Cardiac fibroblast (primary cell): ENCODE measurements at regions not wholly inside any gene's neighbourhood (a gene's known extent, or its start where the extent isn't known, plus 50 kb on each side); places are given as distances from the start of the nearest gene placed in this dataset.
"Not testable (repeated sequence)": the region's sequence is repeated elsewhere in the genome, so short reads cannot be mapped to it uniquely, and the experiment has no call there.

Experiments
- DNase-seq, 2 donors: peaks; one replicate each; pipeline versions ENCODE4 v3.0.0 to v3.0.0-alpha.2; 2010; ENCODE audit warnings: low read depth in 2 of 2
- H3K4me3 ChIP-seq, 2 donors: replicated peaks in 1 of 2; 1 replicate in 1 of 2; 2 replicates in 1 of 2; pipeline ENCODE4 v1.5.1; 2011; ENCODE audit warnings: low read depth in 2 of 2, low read length in 2 of 2, mild to moderate bottlenecking in 2 of 2, moderate library complexity in 1 of 2
- TF ChIP-seq, protein P1 (sequence below): IDR thresholded peaks from one replicate; pipeline ENCODE4 v1.5.1; 2011; ENCODE audit warnings: low read depth, mild to moderate bottlenecking, low read length, inconsistent platforms

DNA sequence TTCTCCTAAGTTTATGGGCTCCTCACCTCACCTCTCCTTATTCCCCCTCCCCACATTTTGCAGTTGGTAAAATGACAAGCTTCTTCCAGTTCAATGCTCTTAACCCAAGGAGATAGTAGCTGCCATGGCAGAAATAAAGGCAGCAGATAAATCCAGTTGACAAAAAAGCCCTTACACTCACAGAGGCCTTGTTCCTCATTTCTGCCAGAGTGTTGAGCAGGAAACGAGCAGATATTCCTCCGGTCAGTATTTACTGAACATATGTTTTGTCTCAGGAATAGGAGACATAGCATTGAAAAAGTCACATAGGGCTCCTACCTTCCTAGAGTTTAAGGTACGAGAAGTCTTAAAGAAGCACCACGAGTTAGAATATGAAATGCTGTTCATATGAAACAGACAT lies 493.7 kb upstream of the TNP1 start:
- no peak for DNase-seq
- H3K4me3 ChIP-seq, result no peak overlapping the region
- TF ChIP-seq, protein P1, sequence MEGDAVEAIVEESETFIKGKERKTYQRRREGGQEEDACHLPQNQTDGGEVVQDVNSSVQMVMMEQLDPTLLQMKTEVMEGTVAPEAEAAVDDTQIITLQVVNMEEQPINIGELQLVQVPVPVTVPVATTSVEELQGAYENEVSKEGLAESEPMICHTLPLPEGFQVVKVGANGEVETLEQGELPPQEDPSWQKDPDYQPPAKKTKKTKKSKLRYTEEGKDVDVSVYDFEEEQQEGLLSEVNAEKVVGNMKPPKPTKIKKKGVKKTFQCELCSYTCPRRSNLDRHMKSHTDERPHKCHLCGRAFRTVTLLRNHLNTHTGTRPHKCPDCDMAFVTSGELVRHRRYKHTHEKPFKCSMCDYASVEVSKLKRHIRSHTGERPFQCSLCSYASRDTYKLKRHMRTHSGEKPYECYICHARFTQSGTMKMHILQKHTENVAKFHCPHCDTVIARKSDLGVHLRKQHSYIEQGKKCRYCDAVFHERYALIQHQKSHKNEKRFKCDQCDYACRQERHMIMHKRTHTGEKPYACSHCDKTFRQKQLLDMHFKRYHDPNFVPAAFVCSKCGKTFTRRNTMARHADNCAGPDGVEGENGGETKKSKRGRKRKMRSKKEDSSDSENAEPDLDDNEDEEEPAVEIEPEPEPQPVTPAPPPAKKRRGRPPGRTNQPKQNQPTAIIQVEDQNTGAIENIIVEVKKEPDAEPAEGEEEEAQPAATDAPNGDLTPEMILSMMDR, result no peak

DNA sequence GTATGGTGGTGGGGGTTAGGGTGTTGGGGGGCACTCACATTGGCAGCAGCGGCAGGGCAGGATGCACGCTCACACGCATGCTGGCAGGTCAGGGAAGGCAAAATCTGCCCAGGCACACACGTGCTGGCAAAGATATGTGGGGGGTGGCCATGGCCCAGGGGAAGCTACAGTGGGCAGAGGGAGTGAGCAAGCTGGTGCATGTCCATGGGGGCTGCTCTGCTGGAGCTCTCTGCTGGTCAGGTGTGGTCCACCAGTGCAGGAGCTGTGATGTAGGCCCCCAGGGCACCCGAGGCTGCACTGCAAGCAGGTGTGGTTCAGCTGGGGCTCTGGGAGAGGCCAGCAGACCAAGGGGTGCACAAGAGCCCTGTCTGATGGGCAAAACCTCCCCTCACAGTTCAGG lies 491.5 kb upstream of the TNP1 start:
- TF ChIP-seq, protein P1, result no peak
- H3K4me3 ChIP-seq, result no peak overlapping the region
- DNase-seq, result no peak

DNA sequence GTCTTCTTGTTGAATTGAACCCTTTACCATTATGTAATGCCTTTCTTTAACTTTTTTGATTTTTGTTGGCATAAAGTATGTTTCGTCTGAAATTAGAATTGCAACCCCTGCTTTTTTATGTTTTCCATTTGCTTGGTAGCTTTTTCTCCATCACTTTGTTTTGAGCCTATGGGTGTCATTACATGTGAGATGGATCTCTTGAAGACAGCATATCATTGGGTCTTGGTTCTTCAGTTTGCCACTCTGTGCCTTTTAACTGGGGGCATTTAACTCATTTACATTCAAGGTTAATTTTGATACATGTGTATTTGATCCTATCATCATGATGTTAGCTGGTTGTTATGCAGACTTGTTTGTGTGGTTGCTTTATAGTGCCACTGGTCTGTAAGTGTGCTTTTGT lies 489.4 kb upstream of the TNP1 start:
- TF ChIP-seq, protein P1, result no peak
- H3K4me3 ChIP-seq, result no peak overlapping the region
- DNase-seq, result no peak

DNA sequence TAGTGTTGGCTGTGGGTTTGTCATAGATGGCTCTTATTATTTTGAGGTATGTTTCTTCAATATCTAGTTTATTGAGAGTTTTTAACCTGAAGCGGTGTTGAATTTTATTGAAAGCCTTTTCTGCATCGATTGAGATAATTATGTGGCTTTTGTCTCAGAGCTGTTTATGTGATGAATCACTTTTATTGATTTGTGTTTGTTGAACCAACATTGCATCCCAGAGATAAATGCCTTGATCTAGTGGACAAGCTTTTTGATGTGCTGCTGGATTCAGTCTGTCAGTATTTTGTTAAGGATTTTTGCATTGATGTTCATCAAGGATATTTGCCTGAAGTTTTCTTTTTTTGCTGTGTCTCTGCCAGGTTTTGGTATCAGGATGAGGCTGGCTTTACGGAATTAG lies 487.8 kb upstream of the TNP1 start:
- DNase-seq, H3K4me3 ChIP-seq: not testable (repeated sequence)

DNA sequence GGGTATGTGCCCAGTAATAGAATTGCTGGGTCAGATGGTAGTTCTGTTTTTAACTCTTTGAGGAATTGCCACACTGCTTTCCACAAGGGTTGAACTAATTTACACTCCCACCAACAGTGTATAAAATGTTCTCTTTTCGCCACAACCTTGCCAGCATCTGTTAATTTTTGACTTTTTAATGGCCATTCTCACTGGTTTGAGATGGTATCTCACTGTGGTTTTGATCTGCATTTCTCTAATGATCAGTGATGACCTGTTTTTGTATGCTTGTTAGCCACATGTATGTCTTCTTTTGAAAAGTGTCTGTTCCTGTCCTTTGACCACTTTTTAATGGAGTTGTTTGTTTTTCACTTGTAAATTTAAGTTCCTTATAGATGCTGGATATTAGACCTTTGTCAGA lies 486.2 kb upstream of the TNP1 start:
- not testable (repeated sequence) for H3K4me3 ChIP-seq, DNase-seq

DNA sequence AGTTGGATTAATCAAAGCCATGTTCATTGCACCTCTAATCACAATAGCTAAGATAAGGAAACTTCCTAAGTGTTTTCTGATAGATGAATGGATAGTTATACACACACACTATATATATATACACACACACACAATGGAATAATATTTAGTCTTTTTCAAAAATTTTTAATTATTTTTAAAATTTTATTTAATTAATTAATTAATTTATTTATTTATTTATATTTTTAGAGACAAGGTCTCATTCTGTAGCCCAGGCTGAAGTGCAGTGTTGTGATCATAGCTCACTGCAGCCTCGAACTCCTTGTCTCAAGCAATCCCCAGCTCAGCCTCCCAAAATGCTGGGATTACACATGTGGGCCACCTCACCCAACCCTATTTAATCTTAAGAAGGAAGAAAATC lies 481.0 kb upstream of the TNP1 start:
- no peak for DNase-seq
- TF ChIP-seq, protein P1, result no peak
- H3K4me3 ChIP-seq, result no peak overlapping the region

DNA sequence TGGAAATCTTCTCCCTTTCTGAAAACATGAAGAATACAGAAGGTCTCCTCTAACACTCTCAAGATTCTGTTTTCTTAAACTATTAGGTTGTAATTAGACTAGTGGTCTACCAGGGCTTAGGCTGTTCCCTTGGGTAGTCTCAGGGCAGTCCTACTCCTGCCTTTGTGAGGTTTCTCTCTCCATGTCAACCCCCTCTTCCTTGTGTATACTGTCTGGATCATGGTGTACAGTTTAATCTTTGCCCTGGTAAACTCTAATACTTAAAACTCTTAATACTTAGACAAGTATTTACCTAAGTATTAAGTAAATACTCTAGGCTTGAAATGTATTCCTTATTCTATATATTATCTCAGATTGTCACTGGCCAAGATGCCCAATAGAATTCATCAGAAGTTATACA lies 480.3 kb upstream of the TNP1 start:
- DNase-seq, result no peak
- no peak overlapping the region for H3K4me3 ChIP-seq
- TF ChIP-seq, protein P1, result no peak

DNA sequence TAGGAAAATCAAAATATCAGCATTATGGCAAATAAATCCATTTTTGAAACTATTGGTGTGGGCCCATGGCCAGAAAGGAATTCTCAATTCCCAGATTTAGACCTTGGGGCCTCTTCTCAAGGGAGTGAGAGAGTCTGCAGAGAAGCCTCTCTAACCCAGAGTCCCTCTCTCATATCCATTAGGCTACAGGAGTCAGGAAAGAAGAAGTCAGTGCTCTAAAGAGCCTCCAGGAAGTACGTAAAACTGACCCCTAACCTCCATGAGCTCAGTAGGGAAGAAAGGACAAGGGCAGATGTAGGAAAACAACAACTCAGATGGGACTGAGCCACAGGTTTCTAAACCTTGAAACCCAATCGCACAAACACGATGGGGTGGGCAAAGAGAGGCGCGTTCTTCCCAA lies 479.9 kb upstream of the TNP1 start:
- H3K4me3 ChIP-seq, result no peak overlapping the region
- no peak for DNase-seq
- TF ChIP-seq, protein P1, result no peak
